ENCODE measurements at regions not wholly inside any gene's neighbourhood (a gene's known extent, or its start where the extent isn't known, plus 50 kb on each side); places are given as distances from the start of the nearest gene placed in this dataset.

- TF ChIP-seq CTCF (IDR thresholded peaks at IDR 0.05) (no peak), POLR2A (IDR thresholded peaks at IDR 0.05) (no peak)
These were observed 143.1 kb upstream of the KCNMB2 start for GRCh38 chr3:178393146-178393545.

All from heart left ventricle (tissue), 13 donors.